Suprapubic skin (tissue), 4 donors: ENCODE measurements at regions not wholly inside any gene's neighbourhood (a gene's known extent, or its start where the extent isn't known, plus 50 kb on each side); places are given as distances from the start of the nearest gene placed in this dataset.

Experiments
- EP300 ChIP-seq: sonication (generic); formaldehyde crosslinking; IDR thresholded peaks from one replicate; pipeline ENCODE4 v1.6.1; 2017; ENCODE audit warnings: antibody characterized with exemption
- POLR2A ChIP-seq, 2 donors: fragments of 450-650 bp; IDR thresholded peaks; one replicate each; pipeline ENCODE4 v1.6.1; 2017; ENCODE audit warnings: antibody characterized with exemption in 2 of 2, mild to moderate bottlenecking in 2 of 2, moderate library complexity in 2 of 2
- POLR2AphosphoS5 ChIP-seq, 3 donors: sonication (generic); formaldehyde crosslinking; IDR thresholded peaks; one replicate each; pipeline ENCODE4 v1.6.1; 2017; ENCODE audit warnings: antibody characterized with exemption in 3 of 3
- TF ChIP-seq, protein P1 (sequence below), 2 donors: fragments of 200-600 bp in 1 of 2; fragments of 450-650 bp in 1 of 2; sonication (generic) in 1 of 2; IDR thresholded peaks; one replicate each; pipeline ENCODE4 v1.5.1; 2016 to 2019; ENCODE audit warnings: antibody characterized with exemption in 2 of 2, mild to moderate bottlenecking in 1 of 2, moderate library complexity in 1 of 2

DNA sequence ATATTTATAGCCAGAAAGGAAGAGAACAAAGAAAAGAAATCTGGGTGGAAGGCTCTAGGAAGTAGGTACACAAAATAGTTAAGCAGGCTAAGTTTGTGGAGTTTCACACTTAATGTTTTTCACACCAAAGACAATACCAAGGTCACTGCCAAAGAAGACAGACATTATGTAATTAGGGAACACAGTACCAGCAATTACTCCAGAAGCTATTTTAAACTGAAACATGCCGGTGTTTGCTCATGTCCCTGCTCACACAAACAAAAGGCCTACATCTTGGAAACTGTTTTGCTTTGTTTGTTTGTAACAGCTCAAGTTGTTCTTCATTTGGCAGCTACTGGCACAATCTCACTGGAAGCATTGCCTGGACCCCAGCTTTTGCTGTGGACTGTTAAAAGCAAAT lies 88.5 kb upstream of the DAB1 start:
- TF ChIP-seq, protein P1, sequence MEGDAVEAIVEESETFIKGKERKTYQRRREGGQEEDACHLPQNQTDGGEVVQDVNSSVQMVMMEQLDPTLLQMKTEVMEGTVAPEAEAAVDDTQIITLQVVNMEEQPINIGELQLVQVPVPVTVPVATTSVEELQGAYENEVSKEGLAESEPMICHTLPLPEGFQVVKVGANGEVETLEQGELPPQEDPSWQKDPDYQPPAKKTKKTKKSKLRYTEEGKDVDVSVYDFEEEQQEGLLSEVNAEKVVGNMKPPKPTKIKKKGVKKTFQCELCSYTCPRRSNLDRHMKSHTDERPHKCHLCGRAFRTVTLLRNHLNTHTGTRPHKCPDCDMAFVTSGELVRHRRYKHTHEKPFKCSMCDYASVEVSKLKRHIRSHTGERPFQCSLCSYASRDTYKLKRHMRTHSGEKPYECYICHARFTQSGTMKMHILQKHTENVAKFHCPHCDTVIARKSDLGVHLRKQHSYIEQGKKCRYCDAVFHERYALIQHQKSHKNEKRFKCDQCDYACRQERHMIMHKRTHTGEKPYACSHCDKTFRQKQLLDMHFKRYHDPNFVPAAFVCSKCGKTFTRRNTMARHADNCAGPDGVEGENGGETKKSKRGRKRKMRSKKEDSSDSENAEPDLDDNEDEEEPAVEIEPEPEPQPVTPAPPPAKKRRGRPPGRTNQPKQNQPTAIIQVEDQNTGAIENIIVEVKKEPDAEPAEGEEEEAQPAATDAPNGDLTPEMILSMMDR (IDR thresholded peaks at IDR 0.05): no peak
- TF ChIP-seq EP300 (no peak), POLR2A (IDR thresholded peaks at IDR 0.05) (no peak), POLR2AphosphoS5 (IDR thresholded peaks at IDR 0.05) (no peak)
